Activated CD8-positive, alpha-beta T cell treated with anti-CD3 and anti-CD28 coated beads, Interleukin-2, amount 10 ng/mL, durations not matched to agents 7 days and 5 days (primary cell): ENCODE measurements at regions not wholly inside any gene's neighbourhood (a gene's known extent, or its start where the extent isn't known, plus 50 kb on each side); places are given as distances from the start of the nearest gene placed in this dataset.

ENCODE experiments used
- ATAC-seq: fragments of 150-1000 bp; cut with Tn5 transposase; one replicate; pipeline ENCODE4 v1.10.0; 2021; ENCODE audit warnings: moderate library complexity
- CTCF ChIA-PET: fragments of 350-600 bp; sonication (Branson Sonifier 250); formaldehyde crosslinking; loops from one replicate; lab custom pipeline; 2021; ENCODE audit warnings: antibody characterized with exemption; lab: Charles Lee
- POLR2A ChIA-PET: fragments of 350-600 bp; sonication (Branson Sonifier 250); formaldehyde crosslinking; loops from one replicate; lab custom pipeline; 2021; ENCODE audit warnings: antibody characterized with exemption; lab: Charles Lee
- DNase-seq: peaks from one replicate; pipeline ENCODE4 v3.0.0-alpha.2; 2020
- H3K27ac Mint-ChIP-seq: one replicate; pipeline ENCODE4 v1.8.0; 2021; ENCODE audit warnings: mild to moderate bottlenecking, mixed read lengths
- H3K27me3 Mint-ChIP-seq: one replicate; pipeline ENCODE4 v1.8.0; 2021; ENCODE audit warnings: low read depth, mixed read lengths
- H3K36me3 Mint-ChIP-seq: one replicate; pipeline ENCODE4 v1.8.0; 2021; ENCODE audit warnings: low read depth, mixed read lengths
- H3K4me1 Mint-ChIP-seq: one replicate; pipeline ENCODE4 v1.8.0; 2021; ENCODE audit warnings: low read depth, mixed read lengths
- H3K4me3 Mint-ChIP-seq: one replicate; pipeline ENCODE4 v1.8.0; 2021; ENCODE audit warnings: mild to moderate bottlenecking, mixed read lengths
- H3K9me3 Mint-ChIP-seq: one replicate; pipeline ENCODE4 v1.8.0; 2022; ENCODE audit warnings: mixed read lengths; ENCODE audit not compliant: insufficient read depth

- H3K36me3 Mint-ChIP-seq = no peaks in the 10 kb centered on the region
- no peak overlapping the region for H3K4me3 Mint-ChIP-seq
- ChIA-PET CTCF (no interaction called here), POLR2A (no interaction called here)
- H3K27me3 Mint-ChIP-seq = peaks cover 3% of the 10 kb centered on the region
- H3K9me3 Mint-ChIP-seq = no peaks in the 10 kb centered on the region
- no peak overlapping the region for H3K27ac Mint-ChIP-seq
- no peaks in the 10 kb centered on the region for H3K4me1 Mint-ChIP-seq
- no peak for DNase-seq
- no peak for ATAC-seq
Observed at GRCh38 chr5:173828952-173829351, 59.2 kb upstream of the CPEB4 start.

GRCh38 chr5:173829826-173830225, 58.3 kb upstream of the CPEB4 start:
- no peak overlapping the region for H3K4me3 Mint-ChIP-seq
- peaks cover 3% of the 10 kb centered on the region for H3K27me3 Mint-ChIP-seq
- H3K4me1 Mint-ChIP-seq = no peaks in the 10 kb centered on the region
- no peaks in the 10 kb centered on the region for H3K36me3 Mint-ChIP-seq
- CTCF ChIA-PET = no interaction called here
- POLR2A ChIA-PET = no interaction called here
- ATAC-seq (no peak), DNase-seq (no peak)
- no peak overlapping the region for H3K27ac Mint-ChIP-seq
- no peaks in the 10 kb centered on the region for H3K9me3 Mint-ChIP-seq

DNA sequence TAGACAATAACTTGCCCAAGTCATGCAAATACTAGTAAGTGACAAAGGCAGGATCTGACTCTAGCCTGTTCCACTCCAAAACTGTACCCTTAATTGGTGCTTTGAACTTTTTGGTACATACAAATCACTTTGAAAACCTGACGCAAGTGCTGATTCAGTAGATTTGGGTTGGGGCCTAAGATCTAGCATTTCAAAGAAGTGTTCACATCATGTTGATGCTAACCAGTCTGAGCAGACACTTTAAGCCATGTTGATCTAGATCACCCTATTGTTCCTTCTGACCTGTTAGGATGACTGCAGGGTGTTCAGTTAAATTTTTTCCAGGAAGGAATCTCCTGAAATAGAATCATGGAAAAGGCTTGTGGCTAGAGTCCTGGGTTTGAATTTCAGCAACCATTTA, 57.7 kb upstream of the CPEB4 start:
- peaks cover 3% of the 10 kb centered on the region for H3K27me3 Mint-ChIP-seq
- ChIA-PET CTCF (no interaction called here), POLR2A (no interaction called here)
- H3K36me3 Mint-ChIP-seq = no peaks in the 10 kb centered on the region
- ATAC-seq (no peak), DNase-seq (no peak)
- no peak overlapping the region for H3K27ac Mint-ChIP-seq
- H3K4me3 Mint-ChIP-seq = no peak overlapping the region
- H3K9me3 Mint-ChIP-seq = no peaks in the 10 kb centered on the region
- no peaks in the 10 kb centered on the region for H3K4me1 Mint-ChIP-seq

GRCh38 chr5:173831196-173831914, 56.8 kb upstream of the CPEB4 start:
- no peaks in the 10 kb centered on the region for H3K4me1 Mint-ChIP-seq
- CTCF ChIA-PET = interaction anchor here (1.4 kb wide), 1 partner anchor 11 kb away, joined by 3 read pairs; no protein-coding TSS in a partner anchor

DNA sequence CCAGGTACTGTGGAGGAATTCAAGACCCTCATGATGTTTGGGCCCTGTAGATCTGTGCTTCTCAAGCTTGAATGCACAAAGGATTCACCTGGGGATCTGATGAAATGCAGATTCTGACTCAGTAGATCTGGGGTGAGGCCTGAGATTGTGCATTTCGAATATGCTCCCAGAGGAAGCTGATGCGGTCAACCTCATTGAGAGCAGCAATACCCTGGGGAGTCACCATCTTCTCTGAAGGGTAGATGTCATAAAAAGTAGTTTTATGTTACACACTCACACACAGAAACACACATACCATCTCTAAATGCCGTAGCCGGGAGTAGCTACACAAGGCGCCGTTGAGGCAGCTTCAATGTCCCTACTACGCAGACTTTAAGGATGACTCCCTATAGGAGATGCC, 55.8 kb upstream of the CPEB4 start:
- H3K27me3 Mint-ChIP-seq = peaks cover 3% of the 10 kb centered on the region
- H3K9me3 Mint-ChIP-seq = no peaks in the 10 kb centered on the region
- no peak overlapping the region for H3K4me3 Mint-ChIP-seq
- DNase-seq (no peak), ATAC-seq (no peak)
- POLR2A ChIA-PET = no interaction called here
- no peak overlapping the region for H3K27ac Mint-ChIP-seq
- H3K36me3 Mint-ChIP-seq = no peaks in the 10 kb centered on the region
- CTCF ChIA-PET = interaction anchor here (0.9 to 1.4 kb wide), 2 partner anchors 12 to 14 kb away, joined by 3 read pairs; no protein-coding TSS in a partner anchor
- H3K4me1 Mint-ChIP-seq = no peaks in the 10 kb centered on the region

More at GRCh38 chr5:173831196-173831914, 56.8 kb upstream of the CPEB4 start:
- no peak for ATAC-seq
- Mint-ChIP-seq H3K4me3 (no peak overlapping the region), H3K9me3 (no peaks in the 10 kb centered on the region), H3K27ac (no peak overlapping the region), H3K27me3 (peaks cover 3% of the 10 kb centered on the region), H3K36me3 (no peaks in the 10 kb centered on the region)
- POLR2A ChIA-PET = no interaction called here
- DNase-seq = no peak

GRCh38 chr5:173833196-173833985, 54.8 kb upstream of the CPEB4 start:
- Mint-ChIP-seq H3K4me1 (no peaks in the 10 kb centered on the region), H3K27me3 (peaks cover 3% of the 10 kb centered on the region), H3K9me3 (no peaks in the 10 kb centered on the region), H3K27ac (no peak overlapping the region), H3K4me3 (no peak overlapping the region), H3K36me3 (no peaks in the 10 kb centered on the region)
- CTCF ChIA-PET = interaction anchor here (0.9 kb wide), 1 partner anchor 13 kb away, joined by 3 read pairs; no protein-coding TSS in a partner anchor
- no peak for ATAC-seq
- DNase-seq = no peak
- POLR2A ChIA-PET = no interaction called here

GRCh38 chr5:173834071-173834771, 53.9 kb upstream of the CPEB4 start:
- no peak for DNase-seq
- Mint-ChIP-seq H3K27me3 (peaks cover 3% of the 10 kb centered on the region), H3K27ac (no peak overlapping the region), H3K9me3 (no peaks in the 10 kb centered on the region), H3K4me3 (no peak overlapping the region), H3K36me3 (no peaks in the 10 kb centered on the region), H3K4me1 (no peaks in the 10 kb centered on the region)
- CTCF ChIA-PET = no interaction called here
- POLR2A ChIA-PET = no interaction called here
- ATAC-seq = no peak

- no peak for ATAC-seq
- POLR2A ChIA-PET = interaction anchor here (1.1 kb wide), 1 partner anchor 10 kb away, joined by 4 read pairs; no protein-coding TSS in a partner anchor
- peaks cover 3% of the 10 kb centered on the region for H3K27me3 Mint-ChIP-seq
- no peaks in the 10 kb centered on the region for H3K36me3 Mint-ChIP-seq
- DNase-seq = no peak
- CTCF ChIA-PET = no interaction called here
- H3K9me3 Mint-ChIP-seq = no peaks in the 10 kb centered on the region
- no peaks in the 10 kb centered on the region for H3K4me1 Mint-ChIP-seq
- H3K4me3 Mint-ChIP-seq = no peak overlapping the region
- H3K27ac Mint-ChIP-seq = no peak overlapping the region
Observed at GRCh38 chr5:173835131-173835530, 53.0 kb upstream of the CPEB4 start.

GRCh38 chr5:173835661-173836060, 52.5 kb upstream of the CPEB4 start:
- Mint-ChIP-seq H3K36me3 (no peaks in the 10 kb centered on the region), H3K4me1 (no peaks in the 10 kb centered on the region), H3K4me3 (no peak overlapping the region), H3K27me3 (peaks cover 3% of the 10 kb centered on the region), H3K27ac (no peak overlapping the region), H3K9me3 (no peaks in the 10 kb centered on the region)
- ATAC-seq (no peak), DNase-seq (no peak)
- CTCF ChIA-PET = no interaction called here
- POLR2A ChIA-PET = interaction anchor here (1.1 kb wide), 1 partner anchor 11 kb away, joined by 4 read pairs; no protein-coding TSS in a partner anchor

- Mint-ChIP-seq H3K27me3 (peaks cover 2% of the 10 kb centered on the region), H3K36me3 (no peaks in the 10 kb centered on the region), H3K4me3 (no peak overlapping the region), H3K4me1 (no peaks in the 10 kb centered on the region), H3K27ac (no peak overlapping the region), H3K9me3 (no peaks in the 10 kb centered on the region)
- DNase-seq = no peak
- ATAC-seq = no peak
- CTCF ChIA-PET = no interaction called here
- POLR2A ChIA-PET = no interaction called here
Observed at GRCh38 chr5:173837654-173838053, 50.5 kb upstream of the CPEB4 start.
